NCI-H526 (cell line): ENCODE measurements at regions not wholly inside any gene's neighbourhood (a gene's known extent, or its start where the extent isn't known, plus 50 kb on each side); places are given as distances from the start of the nearest gene placed in this dataset.

ENCODE experiments used
- DNase-seq, 2 experiments: peaks; one replicate each; lab custom pipeline; 2025; lab: John Stamatoyannopoulos, UW

GRCh38 chr13:47611664-47612288, 389.3 kb downstream of the SUCLA2 start:
- no peak for DNase-seq

DNA sequence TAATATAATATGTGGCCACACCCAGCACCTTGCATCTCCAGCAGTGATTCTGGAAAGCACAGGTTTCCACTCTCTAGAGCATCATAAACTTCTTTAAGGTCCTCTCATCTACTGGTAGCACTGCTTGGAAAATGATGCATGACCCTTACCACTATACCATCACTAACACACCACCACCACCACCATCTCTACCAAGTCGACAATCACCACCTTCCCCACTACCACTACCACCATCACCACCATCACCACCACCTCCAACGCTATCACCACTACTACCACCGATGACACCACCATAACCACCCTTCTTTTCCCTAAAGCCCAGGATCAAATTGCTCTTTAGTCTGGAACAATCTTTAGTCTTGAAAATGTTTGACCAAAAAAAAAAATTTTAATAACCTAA, 390.4 kb downstream of the SUCLA2 start:
- DNase-seq, result no peak

GRCh38 chr13:47603365-47603764, 397.7 kb downstream of the SUCLA2 start:
- DNase-seq, result no peak

GRCh38 chr13:47598340-47598911, 402.6 kb downstream of the SUCLA2 start:
- DNase-seq, result no peak

DNA sequence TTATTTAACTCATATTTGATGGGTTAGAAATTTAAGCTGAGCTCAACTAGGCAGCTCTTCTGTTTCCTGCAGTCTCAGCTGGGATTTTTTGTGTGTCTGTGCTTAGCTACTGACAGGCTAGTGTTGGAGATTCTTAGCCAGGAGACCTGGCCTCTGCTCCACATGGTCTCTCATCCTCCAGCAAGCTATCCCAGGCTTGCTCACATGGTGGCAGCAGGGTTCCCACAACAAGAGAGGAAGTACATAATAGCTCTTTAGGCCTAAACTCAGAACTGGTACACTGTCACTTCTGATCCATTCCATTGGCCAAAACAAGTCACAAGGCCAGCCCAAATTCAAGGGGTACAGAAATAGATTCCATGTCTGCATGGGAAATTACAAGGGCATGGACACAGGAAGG, 406.2 kb downstream of the SUCLA2 start:
- DNase-seq, result peak in 1 of 2 experiments; percentile 23

GRCh38 chr13:47592256-47592655, 408.8 kb downstream of the SUCLA2 start:
- no peak for DNase-seq

- no peak for DNase-seq
Observed at GRCh38 chr13:47588676-47589075, 412.4 kb downstream of the SUCLA2 start.

- DNase-seq, result no peak
Observed at GRCh38 chr13:47572375-47572774, 428.7 kb downstream of the SUCLA2 start.

DNA sequence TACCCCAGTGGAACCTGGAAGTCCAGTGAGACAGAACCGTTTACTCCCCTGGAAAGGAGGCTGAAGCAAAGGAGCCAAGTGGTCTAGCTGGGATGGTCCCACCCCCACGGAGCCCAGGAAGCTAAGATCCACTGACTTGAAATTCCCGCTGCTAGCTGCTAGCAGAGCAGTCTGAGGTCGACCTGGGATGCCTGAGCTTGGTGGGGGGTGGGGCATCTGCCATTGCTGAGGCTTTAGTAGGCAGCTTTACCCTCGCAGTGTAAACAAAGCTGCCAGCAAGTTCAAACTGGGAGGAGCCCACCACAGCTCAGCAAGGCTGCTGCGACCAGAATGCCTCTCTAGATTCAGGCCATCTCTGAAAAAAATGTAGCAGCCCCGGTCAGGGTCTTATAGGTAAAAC, 437.0 kb downstream of the SUCLA2 start:
- DNase-seq, result peak in 1 of 2 experiments; percentile 1

DNA sequence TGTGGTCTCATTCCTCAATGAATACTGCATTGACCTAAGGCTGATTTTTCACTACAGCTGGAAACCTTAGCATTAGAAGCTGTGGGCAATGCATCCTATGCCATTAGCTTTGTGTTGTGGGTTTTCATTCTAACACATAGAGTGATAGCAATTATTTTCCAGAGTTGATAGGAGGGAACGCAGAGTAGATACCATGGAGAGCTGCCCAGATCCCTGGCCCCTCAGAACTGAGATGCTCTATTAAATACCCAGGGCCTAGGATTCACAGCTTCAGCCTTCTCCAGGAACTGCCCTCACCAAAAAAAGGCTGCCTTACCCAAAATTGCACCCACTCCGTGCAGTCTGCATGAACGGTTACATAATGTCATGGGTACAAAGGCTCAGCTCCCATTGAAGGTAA, 444.4 kb downstream of the SUCLA2 start:
- no peak for DNase-seq

- DNase-seq, result no peak
Observed at GRCh38 chr13:47555235-47555634, 445.8 kb downstream of the SUCLA2 start.

DNA sequence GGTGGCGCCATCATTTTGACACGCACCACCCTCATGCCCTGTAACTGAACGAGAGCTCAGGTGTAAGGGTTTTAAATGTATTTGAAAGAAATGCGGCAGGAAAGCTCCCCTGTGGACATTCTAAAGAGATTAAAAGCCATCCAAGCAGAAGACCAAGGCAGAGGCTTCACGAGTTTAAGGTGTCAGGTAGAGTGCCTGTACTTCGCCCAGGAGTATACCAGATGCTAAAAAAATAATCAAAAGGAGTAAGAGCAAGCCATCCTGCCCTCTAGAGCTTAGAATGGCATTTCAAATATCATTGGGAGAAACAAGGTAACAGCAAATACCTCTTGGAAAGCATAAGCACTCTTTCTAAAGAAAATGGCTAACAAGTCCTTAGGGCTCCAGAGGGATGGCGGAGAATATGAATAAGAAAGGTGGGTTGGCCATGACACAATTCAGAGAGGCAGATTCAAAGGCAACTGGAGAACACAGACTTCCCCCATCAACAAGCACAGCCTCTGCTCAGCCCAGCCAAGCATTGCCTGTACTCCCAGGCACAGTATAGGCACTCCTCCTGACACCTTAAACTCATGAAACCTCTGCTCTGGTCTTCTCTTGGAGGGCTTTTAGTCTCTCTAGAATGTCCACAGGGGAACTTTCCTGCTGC, 447.6 kb downstream of the SUCLA2 start:
- no peak for DNase-seq

- DNase-seq, result no peak
Observed at GRCh38 chr13:47549219-47549752, 451.8 kb downstream of the SUCLA2 start.

DNA sequence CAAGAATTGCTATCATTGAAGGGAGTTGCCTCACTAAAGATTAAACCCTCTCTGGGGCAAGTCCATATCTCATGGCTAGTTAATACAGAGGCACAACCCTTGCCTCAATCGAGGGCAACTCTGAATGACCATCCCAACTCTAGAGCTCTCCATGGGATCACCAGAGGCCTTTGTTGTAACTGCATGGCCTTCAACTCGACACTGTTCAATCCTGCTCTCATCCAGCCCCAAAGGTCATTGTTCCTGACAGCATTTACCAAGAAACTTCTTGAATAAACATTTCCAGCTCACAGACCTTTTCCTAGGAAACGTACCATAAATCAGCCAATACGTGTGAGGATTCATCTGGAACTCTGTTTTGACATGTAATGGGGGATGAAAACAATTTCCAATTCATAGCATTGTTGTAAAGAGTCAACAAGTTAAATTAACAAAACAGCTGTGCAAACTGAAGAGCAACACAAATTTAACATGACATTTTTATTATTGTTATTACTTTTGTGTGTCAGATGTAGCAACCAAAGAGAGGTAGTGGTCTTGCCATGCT, 452.7 kb downstream of the SUCLA2 start:
- no peak for DNase-seq

DNA sequence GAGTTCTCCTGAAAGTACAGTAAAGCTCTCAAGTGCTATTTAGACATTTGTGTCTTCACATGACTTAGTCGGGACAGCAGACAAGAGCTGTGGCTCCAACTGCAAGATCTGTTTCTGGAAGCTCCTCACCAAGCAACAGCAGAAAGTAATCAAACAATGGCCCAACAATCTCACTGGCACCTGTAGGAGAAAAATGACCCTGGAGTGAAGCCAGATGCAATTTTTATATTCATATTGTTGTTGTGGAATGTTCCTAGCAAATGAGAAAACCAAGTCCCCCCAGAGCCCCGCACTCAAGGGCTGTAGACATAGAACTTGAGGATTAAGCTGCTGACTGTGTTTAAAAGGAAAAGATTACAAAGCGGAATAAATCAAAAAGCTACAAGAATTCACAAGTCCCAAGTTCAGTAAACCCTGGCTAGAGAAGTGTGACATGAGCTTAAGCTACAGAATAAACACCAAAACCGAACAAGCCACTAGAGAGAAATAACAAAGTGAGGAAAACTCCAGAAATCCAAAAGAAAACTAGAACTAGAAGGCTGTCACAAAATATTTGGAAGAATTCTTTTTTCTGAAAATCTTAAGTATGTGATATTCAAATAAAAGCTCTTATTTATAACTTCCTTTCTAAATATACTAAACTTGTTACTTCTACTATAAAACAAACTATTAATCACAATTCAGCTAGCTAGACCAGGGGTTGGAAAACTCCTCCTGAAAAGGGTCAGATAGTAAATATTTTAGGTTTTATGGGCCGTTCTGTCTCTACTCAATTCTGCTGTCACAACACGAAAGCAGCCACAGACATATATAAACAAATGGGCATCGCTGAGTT, 454.5 kb downstream of the SUCLA2 start:
- DNase-seq, result no peak

- DNase-seq, result no peak
Observed at GRCh38 chr13:47545201-47546024, 455.7 kb downstream of the SUCLA2 start.

- DNase-seq, result no peak
Observed at GRCh38 chr13:47539317-47539716, 461.8 kb downstream of the SUCLA2 start.

GRCh38 chr13:47523771-47524170, 477.3 kb downstream of the SUCLA2 start:
- no peak for DNase-seq

DNA sequence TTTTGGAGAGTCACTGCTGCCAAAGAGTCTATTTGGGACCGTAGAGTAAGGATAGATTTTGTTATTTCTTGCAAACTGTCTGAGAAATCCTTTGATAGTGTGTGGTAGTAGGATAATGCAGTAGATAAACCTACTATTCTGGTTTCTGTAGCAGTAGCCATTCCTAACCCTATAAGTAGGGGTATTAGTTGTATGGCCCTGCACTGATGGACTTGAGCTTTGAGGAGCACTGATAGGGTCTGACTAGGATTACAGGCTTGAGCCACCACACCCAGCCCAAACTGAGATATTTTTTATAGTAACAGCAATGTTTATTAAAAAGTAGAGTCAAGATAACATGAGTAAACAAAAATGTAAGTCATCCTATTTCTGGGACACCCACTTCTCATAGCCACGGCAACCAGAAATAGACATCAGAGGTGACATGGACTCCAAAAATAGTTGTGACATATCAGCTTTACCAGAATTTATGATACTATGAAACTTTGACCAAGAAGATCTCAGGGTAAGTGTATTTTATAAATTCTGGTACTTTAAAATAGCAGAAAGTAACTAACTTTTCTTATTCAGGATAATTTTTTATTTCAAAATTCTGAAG, 479.1 kb downstream of the SUCLA2 start:
- no peak for DNase-seq

- no peak for DNase-seq
Observed at GRCh38 chr13:47519626-47520025, 481.4 kb downstream of the SUCLA2 start.

- DNase-seq, result no peak
Observed at GRCh38 chr13:47518530-47518929, 482.5 kb downstream of the SUCLA2 start.
